IPS DF 6.9 (cell line): ENCODE measurements at regions not wholly inside any gene's neighbourhood (a gene's known extent, or its start where the extent isn't known, plus 50 kb on each side); places are given as distances from the start of the nearest gene placed in this dataset.
"Not testable (repeated sequence)": the region's sequence is repeated elsewhere in the genome, so short reads cannot be mapped to it uniquely, and the experiment has no call there.

Experiments used
- DNase-seq: peaks from one replicate; pipeline ENCODE4 v3.0.0-alpha.2; 2013; ENCODE audit warnings: low read depth, low spot score
- H3K27ac ChIP-seq: one replicate; pipeline ENCODE4 v1.5.1; 2013; ENCODE audit warnings: low read length, control low read depth
- H3K27me3 ChIP-seq: 2 replicates; pipeline ENCODE4 v1.6.1; 2013; ENCODE audit warnings: mild to moderate bottlenecking, low read length; ENCODE audit not compliant: control insufficient read depth, insufficient read depth
- H3K36me3 ChIP-seq: 2 replicates; pipeline ENCODE4 v1.6.1; 2013; ENCODE audit warnings: low read length; ENCODE audit not compliant: control insufficient read depth, insufficient read depth
- H3K4me1 ChIP-seq: 2 replicates; pipeline ENCODE4 v1.6.1; 2013; ENCODE audit warnings: low read length; ENCODE audit not compliant: control insufficient read depth, insufficient read depth
- H3K4me3 ChIP-seq: 2 replicates; pipeline ENCODE4 v1.5.1; 2013; ENCODE audit warnings: mild to moderate bottlenecking, low read length
- H3K9me3 ChIP-seq: 2 replicates; pipeline ENCODE4 v1.6.1; 2013; ENCODE audit warnings: low read length, inconsistent platforms; ENCODE audit not compliant: control insufficient read depth, insufficient read depth
- WGBS: extraction: QIAGEN DNeasy Blood & Tissue Kit; methylation state at CpG from one replicate; pipeline ENCODE4 v1.1.7; 2013; ENCODE audit warnings: mixed read lengths, missing lambda C conversion rate; ENCODE audit not compliant: insufficient read length, insufficient coverage; 5-methylcytosine and 5-hydroxymethylcytosine counted together

GRCh38 chr10:3566627-3567026, 218.4 kb downstream of the KLF6 start:
- Histone ChIP-seq H3K27ac (no peak overlapping the region), H3K27me3 (no peaks in the 10 kb centered on the region), H3K4me3 (no peak overlapping the region), H3K36me3 (no peaks in the 10 kb centered on the region), H3K4me1 (no peaks in the 10 kb centered on the region), H3K9me3 (no peaks in the 10 kb centered on the region)
- no peak for DNase-seq
- WGBS = no CpG with 5 or more reads among the region's 1 CpG

GRCh38 chr10:3564346-3565002, 220.5 kb downstream of the KLF6 start:
- H3K27me3 ChIP-seq = no peaks in the 10 kb centered on the region
- WGBS = no CpG with 5 or more reads among the region's 7 CpGs
- no peak overlapping the region for H3K4me3 ChIP-seq
- no peaks in the 10 kb centered on the region for H3K9me3 ChIP-seq
- H3K36me3 ChIP-seq = no peaks in the 10 kb centered on the region
- H3K27ac ChIP-seq = no peak overlapping the region
- H3K4me1 ChIP-seq = no peaks in the 10 kb centered on the region
- DNase-seq = no peak

DNA sequence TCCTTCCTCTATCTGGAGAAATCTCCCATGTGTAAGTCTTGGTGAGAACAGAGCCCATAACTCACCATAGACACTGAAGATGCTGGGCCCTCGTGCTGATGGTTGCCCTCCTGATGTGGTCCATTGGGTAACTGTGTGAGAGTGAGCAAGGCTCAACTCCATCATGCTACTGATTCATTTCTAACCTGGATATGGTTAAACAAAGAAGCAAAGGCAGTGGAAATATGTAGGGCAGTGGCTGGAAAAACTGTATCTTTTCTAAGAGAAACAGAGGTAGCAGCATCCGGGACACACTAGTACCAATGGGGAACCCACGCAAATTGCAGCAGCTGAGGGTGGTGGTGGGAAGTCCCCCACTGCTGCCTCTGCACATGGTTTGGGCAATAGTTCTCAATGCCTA, 221.7 kb downstream of the KLF6 start:
- Histone ChIP-seq H3K4me1 (no peaks in the 10 kb centered on the region), H3K9me3 (no peaks in the 10 kb centered on the region), H3K27me3 (no peaks in the 10 kb centered on the region), H3K4me3 (no peak overlapping the region), H3K36me3 (no peaks in the 10 kb centered on the region), H3K27ac (no peak overlapping the region)
- no peak for DNase-seq
- WGBS = no CpG with 5 or more reads among the region's 3 CpGs

DNA sequence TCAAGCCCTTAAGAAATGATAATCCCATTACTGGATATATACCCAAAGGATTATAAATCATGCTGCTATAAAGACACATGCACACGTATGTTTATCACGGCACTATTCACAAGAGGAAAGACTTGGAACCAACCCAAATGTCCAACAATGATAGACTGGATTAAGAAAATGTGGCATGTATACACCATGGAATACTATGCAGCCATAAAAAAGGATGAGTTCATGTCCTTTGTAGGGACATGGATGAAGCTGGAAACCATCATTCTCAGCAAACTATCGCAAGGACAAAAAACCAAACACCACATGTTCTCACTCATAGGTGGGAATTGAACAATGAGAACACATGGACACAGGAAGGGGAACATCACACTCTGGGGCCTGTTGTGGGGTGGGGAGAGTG, 224.4 kb downstream of the KLF6 start:
- not testable (repeated sequence) for H3K27ac ChIP-seq, H3K36me3 ChIP-seq, DNase-seq, H3K9me3 ChIP-seq, H3K27me3 ChIP-seq, H3K4me3 ChIP-seq, H3K4me1 ChIP-seq
- no CpG with 5 or more reads among the region's 3 CpGs for WGBS

- DNase-seq = no peak
- H3K9me3 ChIP-seq = no peaks in the 10 kb centered on the region
- H3K36me3 ChIP-seq = no peaks in the 10 kb centered on the region
- no CpG with 5 or more reads among the region's 3 CpGs for WGBS
- no peak overlapping the region for H3K4me3 ChIP-seq
- H3K27ac ChIP-seq = no peak overlapping the region
- H3K4me1 ChIP-seq = no peaks in the 10 kb centered on the region
- no peaks in the 10 kb centered on the region for H3K27me3 ChIP-seq
Measured at GRCh38 chr10:3559527-3559926, 225.5 kb downstream of the KLF6 start.

GRCh38 chr10:3559011-3559410, 226.0 kb downstream of the KLF6 start:
- no peak for DNase-seq
- no peaks in the 10 kb centered on the region for H3K9me3 ChIP-seq
- H3K36me3 ChIP-seq = no peaks in the 10 kb centered on the region
- no peak overlapping the region for H3K27ac ChIP-seq
- H3K4me3 ChIP-seq = no peak overlapping the region
- no CpG with 5 or more reads among the region's 2 CpGs for WGBS
- no peaks in the 10 kb centered on the region for H3K27me3 ChIP-seq
- no peaks in the 10 kb centered on the region for H3K4me1 ChIP-seq

- H3K9me3 ChIP-seq, DNase-seq, H3K4me3 ChIP-seq, H3K36me3 ChIP-seq, H3K27ac ChIP-seq, H3K4me1 ChIP-seq, H3K27me3 ChIP-seq: not testable (repeated sequence)
- no CpG with 5 or more reads among the region's 46 CpGs for WGBS
Measured at GRCh38 chr10:3556191-3557017, 228.6 kb downstream of the KLF6 start.

GRCh38 chr10:3554121-3554522, 230.9 kb downstream of the KLF6 start:
- H3K4me1 ChIP-seq = no peaks in the 10 kb centered on the region
- no CpG with 5 or more reads among the region's 10 CpGs for WGBS
- no peaks in the 10 kb centered on the region for H3K9me3 ChIP-seq
- no peaks in the 10 kb centered on the region for H3K36me3 ChIP-seq
- H3K4me3 ChIP-seq = no peak overlapping the region
- no peaks in the 10 kb centered on the region for H3K27me3 ChIP-seq
- DNase-seq = no peak
- H3K27ac ChIP-seq = no peak overlapping the region

GRCh38 chr10:3552281-3552680, 232.7 kb downstream of the KLF6 start:
- DNase-seq = no peak
- H3K36me3 ChIP-seq = no peaks in the 10 kb centered on the region
- WGBS = no CpG with 5 or more reads among the region's 9 CpGs
- no peaks in the 10 kb centered on the region for H3K4me1 ChIP-seq
- no peaks in the 10 kb centered on the region for H3K27me3 ChIP-seq
- H3K27ac ChIP-seq = no peak overlapping the region
- no peaks in the 10 kb centered on the region for H3K9me3 ChIP-seq
- no peak overlapping the region for H3K4me3 ChIP-seq

DNA sequence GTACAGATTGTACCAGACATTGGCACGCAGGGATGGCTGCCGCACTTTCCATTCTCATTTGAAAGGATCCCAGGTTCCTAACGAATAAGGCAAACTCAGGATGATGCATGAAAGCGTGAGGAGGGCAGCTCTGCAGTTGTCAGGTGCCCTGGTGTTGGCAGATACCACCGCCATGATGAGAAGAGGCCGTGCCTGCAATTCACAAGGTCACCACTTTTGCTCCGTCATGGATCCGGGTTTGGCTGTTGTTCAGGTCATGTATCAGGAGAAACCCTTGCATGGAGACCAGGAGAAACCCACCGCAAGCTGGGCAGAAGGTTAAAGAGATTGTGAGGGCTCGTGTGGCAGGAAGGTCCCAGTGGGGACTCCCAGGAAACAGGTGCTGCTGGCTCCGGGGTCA, 233.2 kb downstream of the KLF6 start:
- no peak overlapping the region for H3K27ac ChIP-seq
- no peaks in the 10 kb centered on the region for H3K36me3 ChIP-seq
- no peaks in the 10 kb centered on the region for H3K9me3 ChIP-seq
- H3K4me1 ChIP-seq = no peaks in the 10 kb centered on the region
- no peaks in the 10 kb centered on the region for H3K27me3 ChIP-seq
- no CpG with 5 or more reads among the region's 11 CpGs for WGBS
- H3K4me3 ChIP-seq = no peak overlapping the region
- no peak for DNase-seq

DNA sequence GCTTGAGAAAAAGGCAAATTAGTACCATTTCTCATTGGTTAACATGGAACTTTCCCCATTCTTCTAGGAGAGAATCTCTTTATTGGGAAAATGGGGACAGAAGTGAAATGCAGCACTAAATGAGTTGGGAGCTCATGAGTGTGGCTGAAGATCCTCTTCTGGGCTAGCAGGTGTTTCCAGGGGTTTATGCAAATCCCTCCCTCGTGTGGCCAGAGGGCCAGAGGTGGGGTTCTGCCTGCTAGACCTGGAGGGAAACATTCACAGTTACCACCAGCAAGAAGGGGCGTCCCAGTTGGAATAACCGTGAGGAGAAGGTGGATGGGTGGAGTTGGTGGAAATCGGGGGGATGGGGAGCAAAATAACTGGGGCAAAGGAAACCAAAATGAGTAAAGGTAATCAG, 235.9 kb downstream of the KLF6 start:
- no peaks in the 10 kb centered on the region for H3K36me3 ChIP-seq
- H3K4me1 ChIP-seq = no peaks in the 10 kb centered on the region
- 100% methylated on average over 2 of the region's 4 CpGs for WGBS
- no peaks in the 10 kb centered on the region for H3K9me3 ChIP-seq
- DNase-seq = no peak
- H3K4me3 ChIP-seq = no peak overlapping the region
- no peaks in the 10 kb centered on the region for H3K27me3 ChIP-seq
- no peak overlapping the region for H3K27ac ChIP-seq
